ENCODE measurements at regions not wholly inside any gene's neighbourhood (a gene's known extent, or its start where the extent isn't known, plus 50 kb on each side); places are given as distances from the start of the nearest gene placed in this dataset.
"Not testable (repeated sequence)": the region's sequence is repeated elsewhere in the genome, so short reads cannot be mapped to it uniquely, and the experiment has no call there.

- no peak for DNase-seq
These were observed 58.0 kb upstream of the AHI1 start for GRCh38 chr6:135555550-135555949.

- no peak for DNase-seq
These were observed 60.0 kb upstream of the AHI1 start for GRCh38 chr6:135557582-135557981.

DNA sequence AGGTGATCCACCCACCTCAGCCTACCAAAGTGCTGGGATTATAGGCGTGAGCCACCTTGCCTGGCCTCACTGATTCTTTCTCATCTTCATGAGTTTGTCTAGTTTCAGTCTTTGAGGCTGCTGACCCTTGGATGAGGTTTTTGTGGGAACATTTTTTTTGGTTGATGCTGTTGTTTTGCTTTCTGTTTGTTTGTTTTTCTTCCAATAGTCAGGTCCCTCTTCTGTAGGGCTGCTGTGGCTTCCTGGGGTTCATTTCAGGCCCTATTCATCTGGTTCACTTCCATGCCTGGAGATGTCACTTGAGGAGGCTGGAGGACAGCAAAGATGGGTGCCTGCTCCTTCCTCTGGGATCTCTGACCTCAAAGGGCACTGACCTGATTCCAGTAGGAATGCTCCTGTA is 68.1 kb upstream of the AHI1 start:
- not testable (repeated sequence) for DNase-seq

GRCh38 chr6:135566311-135567068 is 69.0 kb upstream of the AHI1 start:
- DNase-seq, result no peak

DNA sequence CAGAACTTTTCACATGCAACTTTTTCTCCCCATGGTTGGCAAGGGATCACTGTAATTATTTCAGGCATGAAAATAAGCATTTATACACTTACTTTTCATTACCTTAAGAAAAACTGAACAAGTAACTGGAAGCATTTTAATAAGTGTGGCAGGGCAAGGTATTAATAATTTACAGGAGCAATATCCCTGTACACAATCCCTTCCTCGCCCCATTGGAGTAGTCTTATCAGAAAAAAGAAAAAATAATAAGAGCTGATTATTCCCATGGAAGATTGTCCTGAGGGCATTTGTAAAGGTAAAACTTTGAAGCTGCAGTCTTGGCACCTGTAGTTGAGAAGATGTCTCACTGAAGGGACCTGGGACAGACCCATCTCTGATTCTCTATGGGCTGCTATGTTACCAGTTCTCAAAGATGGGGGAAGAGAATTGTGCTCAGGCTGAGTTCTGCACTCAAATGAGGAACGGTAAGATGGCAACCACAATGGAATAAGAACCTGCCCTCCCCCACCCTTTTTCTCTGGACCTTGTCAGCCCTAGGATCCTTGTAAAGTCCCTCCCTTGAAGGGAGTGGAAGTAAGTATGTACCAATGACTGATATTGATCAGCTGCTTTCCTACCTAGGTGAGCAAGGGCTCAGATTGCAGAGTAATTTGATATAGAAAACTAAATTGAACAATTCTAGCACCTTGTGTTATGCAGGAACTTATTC is 70.0 kb upstream of the AHI1 start:
- no peak for DNase-seq

DNA sequence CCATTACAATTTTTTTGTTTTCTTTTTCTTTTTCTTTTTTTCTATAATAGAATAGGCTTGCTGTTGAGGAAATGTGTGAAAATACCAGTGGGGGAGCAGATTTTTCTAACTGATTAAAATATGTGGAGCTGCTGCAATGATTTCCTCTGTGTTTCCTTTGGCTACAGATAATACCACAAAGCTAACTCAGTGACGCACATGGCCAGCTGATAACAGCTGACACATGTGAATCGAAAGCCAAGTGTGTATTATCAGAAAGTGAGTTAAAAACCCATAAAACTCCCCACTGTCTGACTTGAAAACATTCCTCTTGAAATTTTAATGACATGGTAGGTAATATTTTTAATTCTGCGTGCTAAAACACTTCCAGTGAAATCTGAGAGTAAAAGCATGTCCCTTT is 70.8 kb upstream of the AHI1 start:
- no peak for DNase-seq

DNA sequence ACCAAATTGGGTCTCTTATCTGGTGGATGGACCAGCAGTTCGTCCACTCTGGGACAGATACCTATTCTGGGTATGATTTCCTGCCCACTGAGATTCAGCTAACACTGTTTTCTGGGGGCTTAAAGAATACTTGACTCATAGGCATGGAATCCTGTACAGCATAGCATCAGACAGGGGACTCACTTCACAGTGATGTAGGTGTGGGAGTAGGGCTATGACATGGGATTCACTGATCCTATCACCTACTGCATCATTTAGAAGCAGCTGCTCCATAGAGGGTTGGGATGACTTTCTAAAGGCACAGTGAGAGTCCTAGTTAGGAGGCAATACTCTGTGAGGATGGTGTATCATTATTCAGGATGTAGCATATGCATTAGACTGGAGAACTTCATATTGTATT is 74.5 kb upstream of the AHI1 start:
- DNase-seq, result no peak

DNA sequence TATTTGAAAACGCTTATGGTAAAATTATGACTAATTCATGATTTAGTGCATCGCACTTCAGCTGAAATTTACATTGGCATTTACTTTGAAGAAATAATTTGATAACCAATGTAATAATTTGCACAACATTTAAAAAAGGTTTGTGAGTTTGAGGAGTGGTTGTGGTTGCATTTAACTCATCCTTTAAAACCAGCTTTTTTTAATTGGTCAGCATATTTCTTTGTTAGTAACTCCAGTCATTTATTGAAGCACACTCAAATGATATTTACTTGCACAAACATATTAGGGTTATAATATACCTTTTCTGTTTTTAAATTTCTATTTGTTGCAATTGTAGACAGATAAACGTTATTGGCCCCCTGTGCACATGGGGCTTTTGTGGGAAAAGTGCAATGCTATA is 78.1 kb upstream of the AHI1 start:
- DNase-seq, result no peak

DNA sequence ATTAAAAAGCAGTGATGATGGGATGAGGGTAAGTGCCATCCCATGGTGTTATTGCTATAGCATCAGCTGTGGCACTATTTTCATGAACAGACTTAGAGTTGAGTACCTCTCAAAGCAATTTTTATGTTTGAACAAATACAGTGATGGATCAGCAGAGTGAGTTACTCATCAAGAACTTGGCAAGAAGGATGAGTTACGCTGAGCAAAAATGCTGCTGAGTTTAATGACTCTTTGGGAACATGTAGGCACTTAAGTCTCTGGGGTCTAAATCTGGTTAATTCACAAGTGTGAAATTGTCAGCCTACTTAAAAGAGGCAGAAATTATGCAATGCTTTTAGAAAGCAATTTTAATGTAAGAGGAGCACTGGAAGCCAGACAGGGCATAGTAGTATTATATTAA is 78.5 kb upstream of the AHI1 start:
- peak; percentile 53 for DNase-seq

GRCh38 chr6:135577059-135577538 is 79.6 kb upstream of the AHI1 start:
- DNase-seq, result no peak

GRCh38 chr6:135578976-135579375 is 81.4 kb upstream of the AHI1 start:
- no peak for DNase-seq

GRCh38 chr6:135581211-135581610 is 83.7 kb upstream of the AHI1 start:
- no peak for DNase-seq

DNA sequence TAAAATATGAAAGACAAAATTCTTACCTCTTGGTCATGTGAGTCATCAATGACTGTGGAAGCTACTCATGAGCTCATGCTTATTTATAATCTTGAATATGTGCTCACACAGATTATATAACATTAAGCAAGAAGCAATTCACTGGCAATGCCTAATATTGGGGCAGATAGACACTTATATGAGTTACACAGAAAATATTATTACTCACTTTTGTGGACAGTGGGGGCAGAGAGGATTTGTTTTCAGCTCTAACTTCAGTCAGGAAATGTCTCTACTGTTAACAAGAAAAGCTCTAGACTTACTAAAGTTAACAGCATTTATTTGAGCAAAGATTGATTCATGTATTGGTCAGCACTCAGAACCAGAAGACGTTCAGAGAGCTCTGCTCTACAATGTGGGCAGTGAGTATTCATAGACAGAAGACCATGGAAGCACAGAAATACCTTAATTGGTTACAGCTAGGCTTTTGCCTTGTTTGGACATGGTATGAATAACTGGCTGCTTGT is 85.8 kb upstream of the AHI1 start:
- DNase-seq, result no peak

DNA sequence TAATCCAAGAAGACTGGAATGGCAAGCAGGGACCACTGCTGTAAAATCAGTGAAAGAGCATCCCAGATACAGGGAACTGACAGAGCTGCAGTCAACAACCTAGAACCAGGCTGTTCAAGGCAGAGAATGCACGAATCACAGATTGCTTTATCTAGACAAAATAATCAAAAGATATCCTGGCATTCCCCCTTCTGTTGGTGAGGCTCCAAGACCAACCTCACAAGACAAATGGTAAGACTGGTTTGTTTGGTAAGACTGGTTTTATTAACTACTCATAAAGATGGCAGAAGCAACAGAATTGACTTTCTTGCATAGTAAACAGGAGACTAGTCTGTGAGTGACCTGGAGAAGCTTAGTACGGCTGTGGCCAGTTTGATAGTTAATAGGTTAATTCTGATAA is 88.8 kb upstream of the AHI1 start:
- no peak for DNase-seq

- DNase-seq, result no peak
These were observed 89.3 kb upstream of the AHI1 start for GRCh38 chr6:135586844-135587243.

DNA sequence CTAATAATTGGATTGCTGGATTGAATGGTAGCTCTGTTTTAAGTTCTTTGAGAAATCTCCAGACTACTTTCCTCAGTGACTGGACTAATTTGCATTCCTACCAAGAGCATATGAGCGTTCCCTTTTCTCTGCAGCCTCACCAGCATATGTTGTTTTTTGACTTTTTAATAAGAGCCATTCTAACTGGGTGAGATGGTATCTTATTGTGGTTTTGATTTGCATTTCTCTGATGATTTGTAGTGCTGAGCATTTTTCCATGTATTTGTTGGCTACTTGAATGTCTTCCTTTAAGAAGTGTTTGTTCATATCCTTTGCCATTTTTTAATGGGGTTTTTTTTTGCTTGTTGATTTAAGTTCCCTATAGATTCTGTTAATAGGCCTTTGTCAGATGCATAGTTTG is 94.7 kb upstream of the AHI1 start:
- no peak for DNase-seq

- DNase-seq, result no peak
These were observed 96.5 kb upstream of the AHI1 start for GRCh38 chr6:135594000-135594399.

GRCh38 chr6:135600086-135600702 is 102.7 kb upstream of the AHI1 start:
- DNase-seq, result peak; percentile 97

- DNase-seq, result no peak
These were observed 103.4 kb upstream of the AHI1 start for GRCh38 chr6:135600931-135601330.

- DNase-seq, result no peak
These were observed 104.3 kb upstream of the AHI1 start for GRCh38 chr6:135601857-135602256.

GRCh38 chr6:135603249-135603648 is 105.7 kb upstream of the AHI1 start:
- no peak for DNase-seq

GRCh38 chr6:135604035-135604860 is 106.7 kb upstream of the AHI1 start:
- DNase-seq, result peak; percentile 64

- DNase-seq, result no peak
These were observed 107.8 kb upstream of the AHI1 start for GRCh38 chr6:135605278-135605790.
